B cell (primary cell): ENCODE measurements at regions not wholly inside any gene's neighbourhood (a gene's known extent, or its start where the extent isn't known, plus 50 kb on each side); places are given as distances from the start of the nearest gene placed in this dataset.

Experiments
- ATAC-seq: fragments of 200-7000 bp; cut with Tn5 transposase; one replicate; pipeline ENCODE4 v1.10.0; 2021; ENCODE audit warnings: low read depth, mild to moderate bottlenecking, moderate number of reproducible peaks, moderate library complexity
- CTCF ChIA-PET: fragments of 350-600 bp; sonication (Branson Sonifier 250); formaldehyde crosslinking; loops from one replicate; lab custom pipeline; 2021; ENCODE audit warnings: antibody characterized with exemption, inconsistent platforms; lab: Charles Lee
- POLR2A ChIA-PET: fragments of 350-600 bp; sonication (Branson Sonifier 250); formaldehyde crosslinking; loops from one replicate; lab custom pipeline; 2021; ENCODE audit warnings: antibody characterized with exemption; lab: Charles Lee
- DNase-seq: peaks from one replicate; pipeline ENCODE4 v3.0.0; 2013
- H2AFZ ChIP-seq: 2 replicates; pipeline ENCODE4 v1.6.1; 2012; ENCODE audit warnings: mild to moderate bottlenecking, low read depth, low read length; ENCODE audit not compliant: insufficient read depth, poor library complexity, severe bottlenecking
- H3K27ac ChIP-seq, 2 donors: 1 replicate in 1 of 2; 2 replicates in 1 of 2; pipeline ENCODE4 v1.5.1; 2012 to 2013; ENCODE audit warnings: low read length in 2 of 2, mild to moderate bottlenecking in 2 of 2, moderate library complexity in 1 of 2
- H3K27me3 ChIP-seq, 4 experiments: fragments of 200-600 bp in 1 of 4; sonication (generic) in 1 of 4; replicated peaks in 1 of 4; 1 replicate in 2 of 4; 2 replicates in 2 of 4; pipeline versions ENCODE4 v1.6.1 to v1.7.0; 2013 to 2016; ENCODE audit warnings: low read length in 3 of 4, mild to moderate bottlenecking in 2 of 4, mixed read lengths in 1 of 4, moderate library complexity in 1 of 4; ENCODE audit not compliant: insufficient read depth in 4 of 4, control insufficient read depth in 3 of 4; ENCODE audit errors: control extremely low read depth in 1 of 4
- H3K36me3 ChIP-seq, 2 experiments: replicated peaks in 1 of 2; 1 replicate in 1 of 2; 2 replicates in 1 of 2; pipeline versions ENCODE4 v1.6.1 to v1.7.1; 2013; ENCODE audit warnings: low read length in 1 of 2; ENCODE audit not compliant: insufficient read depth in 2 of 2, control insufficient read depth in 1 of 2; ENCODE audit errors: control extremely low read depth in 1 of 2, extremely low read depth in 1 of 2
- H3K4me1 ChIP-seq, 2 donors: fragments of 200-600 bp in 1 of 2; sonication (generic) in 1 of 2; 1 replicate in 1 of 2; 2 replicates in 1 of 2; pipeline versions ENCODE4 v1.5.1 to v1.6.1; 2013 to 2017; ENCODE audit warnings: low read length in 2 of 2; ENCODE audit not compliant: control insufficient read depth in 2 of 2, insufficient read depth in 2 of 2
- H3K4me2 ChIP-seq: replicated peaks from 2 replicates; pipeline ENCODE3; 2012; ENCODE audit warnings: mild to moderate bottlenecking, low read depth, low read length; ENCODE audit not compliant: poor library complexity, severe bottlenecking
- H3K4me3 ChIP-seq, 5 experiments: fragments of 200-600 bp in 1 of 5; sonication (generic) in 1 of 5; 1 replicate in 3 of 5; 2 replicates in 2 of 5; pipeline versions ENCODE4 v1.5.1 to v1.7.0; 2011 to 2016; ENCODE audit warnings: low read length in 4 of 5, mild to moderate bottlenecking in 4 of 5, low read depth in 2 of 5, control low read depth in 1 of 5, moderate library complexity in 1 of 5; ENCODE audit not compliant: insufficient read depth in 1 of 5; ENCODE audit errors: control extremely low read depth in 1 of 5, extremely low read depth in 1 of 5
- H3K79me2 ChIP-seq: fragments of 200-600 bp; sonication (generic); one replicate; pipeline ENCODE4 v1.6.0; 2016; ENCODE audit warnings: low read length; ENCODE audit not compliant: control insufficient read depth, insufficient read depth
- H3K9ac ChIP-seq: fragments of 200-600 bp; sonication (generic); 2 replicates; pipeline ENCODE4 v1.6.1; 2017; ENCODE audit warnings: mild to moderate bottlenecking, low read length, moderate library complexity
- H3K9me3 ChIP-seq, 3 donors: one replicate each; pipeline versions ENCODE4 v1.6.1 to v1.7.1; 2013; ENCODE audit warnings: low read length in 2 of 3; ENCODE audit not compliant: control insufficient read depth in 2 of 3, insufficient read depth in 1 of 3; ENCODE audit errors: control extremely low read depth in 1 of 3
- H4K20me1 ChIP-seq: 2 replicates; pipeline ENCODE4 v1.6.0; 2012; ENCODE audit warnings: mild to moderate bottlenecking, low read length; ENCODE audit not compliant: insufficient read depth, control insufficient read depth, poor library complexity, severe bottlenecking
- H3K27ac Mint-ChIP-seq: one replicate; pipeline ENCODE4 v1.8.0; 2021; ENCODE audit warnings: mixed read lengths
- H3K27me3 Mint-ChIP-seq: one replicate; pipeline ENCODE4 v1.8.0; 2021; ENCODE audit warnings: mixed read lengths
- H3K4me1 Mint-ChIP-seq: one replicate; pipeline ENCODE4 v1.8.0; 2021; ENCODE audit warnings: mixed read lengths
- H3K4me3 Mint-ChIP-seq: one replicate; pipeline ENCODE4 v1.8.0; 2021; ENCODE audit warnings: mixed read lengths
- H3K9me3 Mint-ChIP-seq: one replicate; pipeline ENCODE4 v1.8.0; 2022; ENCODE audit warnings: mixed read lengths; ENCODE audit not compliant: insufficient read depth
- EZH2 ChIP-seq: IDR thresholded peaks from 2 replicates; pipeline ENCODE4 v1.6.1; 2012; ENCODE audit warnings: borderline replicate concordance, low read depth, mild to moderate bottlenecking, moderate library complexity, low read length; ENCODE audit not compliant: insufficient read depth, poor library complexity, severe bottlenecking
- WGBS: methylation state at CpG from one replicate; pipeline ENCODE4 v1.1.5; 2013; ENCODE audit warnings: missing lambda C conversion rate; ENCODE audit not compliant: insufficient coverage; 5-methylcytosine and 5-hydroxymethylcytosine counted together
- intact Hi-C: fragments of 100-400 bp; cut with micrococcal nuclease; formaldehyde crosslinking; loops from one replicate; pipeline ENCODE4 v1.10.0; 2022
- TF ChIP-seq, protein P1 (sequence below): fragments of 200-600 bp; IDR thresholded peaks from one replicate; pipeline ENCODE4 v1.8.0; 2022; ENCODE audit warnings: antibody characterized with exemption, mild to moderate bottlenecking

DNA sequence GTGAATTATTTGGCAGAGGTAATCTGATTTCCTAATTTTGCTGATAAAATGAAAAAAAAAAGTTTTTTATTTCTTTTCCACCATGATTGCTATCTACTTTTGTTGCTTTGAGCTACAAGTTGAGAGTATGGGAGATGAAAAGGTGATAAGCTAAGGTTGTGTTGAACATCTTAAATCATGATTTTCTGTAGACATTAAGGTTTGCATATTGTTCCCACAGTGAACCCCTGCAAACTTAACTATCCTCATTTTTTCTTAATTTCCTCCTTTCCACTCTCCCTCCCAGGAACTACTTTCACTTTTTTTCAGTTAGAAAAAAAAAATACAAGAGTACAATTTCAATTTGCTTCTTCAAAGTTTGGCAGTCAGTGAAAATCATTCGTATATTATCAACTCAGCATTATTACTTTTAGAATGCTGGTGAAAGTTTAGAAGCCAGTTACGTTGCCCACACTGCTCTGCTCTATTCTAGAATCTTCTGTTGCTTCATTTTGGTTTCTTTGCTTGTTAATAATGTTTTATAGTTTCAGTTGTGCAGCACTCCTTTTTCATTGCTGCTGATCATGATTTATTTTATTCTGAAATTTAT lies 673.8 kb upstream of the CITED2 start:
- Histone ChIP-seq H3K4me1 (no peaks in the 10 kb centered on the region), H3K4me3 (no peak overlapping the region), H3K9me3 (no peaks in the 10 kb centered on the region), H3K79me2 (no peaks in the 10 kb centered on the region), H3K4me2 (no peak overlapping the region), H3K27me3 (no peaks in the 10 kb centered on the region), H3K9ac (no peak overlapping the region), H3K36me3 (no peaks in the 10 kb centered on the region), H2AFZ (no peak overlapping the region), H3K27ac (no peak overlapping the region), H4K20me1 (no peaks in the 10 kb centered on the region)
- POLR2A ChIA-PET = no interaction called here
- DNase-seq = no peak
- H3K27ac Mint-ChIP-seq = no peak overlapping the region
- no peak for ATAC-seq
- H3K27me3 Mint-ChIP-seq = peaks cover 2% of the 10 kb centered on the region
- no peak overlapping the region for H3K4me3 Mint-ChIP-seq
- TF ChIP-seq, protein P1, sequence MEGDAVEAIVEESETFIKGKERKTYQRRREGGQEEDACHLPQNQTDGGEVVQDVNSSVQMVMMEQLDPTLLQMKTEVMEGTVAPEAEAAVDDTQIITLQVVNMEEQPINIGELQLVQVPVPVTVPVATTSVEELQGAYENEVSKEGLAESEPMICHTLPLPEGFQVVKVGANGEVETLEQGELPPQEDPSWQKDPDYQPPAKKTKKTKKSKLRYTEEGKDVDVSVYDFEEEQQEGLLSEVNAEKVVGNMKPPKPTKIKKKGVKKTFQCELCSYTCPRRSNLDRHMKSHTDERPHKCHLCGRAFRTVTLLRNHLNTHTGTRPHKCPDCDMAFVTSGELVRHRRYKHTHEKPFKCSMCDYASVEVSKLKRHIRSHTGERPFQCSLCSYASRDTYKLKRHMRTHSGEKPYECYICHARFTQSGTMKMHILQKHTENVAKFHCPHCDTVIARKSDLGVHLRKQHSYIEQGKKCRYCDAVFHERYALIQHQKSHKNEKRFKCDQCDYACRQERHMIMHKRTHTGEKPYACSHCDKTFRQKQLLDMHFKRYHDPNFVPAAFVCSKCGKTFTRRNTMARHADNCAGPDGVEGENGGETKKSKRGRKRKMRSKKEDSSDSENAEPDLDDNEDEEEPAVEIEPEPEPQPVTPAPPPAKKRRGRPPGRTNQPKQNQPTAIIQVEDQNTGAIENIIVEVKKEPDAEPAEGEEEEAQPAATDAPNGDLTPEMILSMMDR = no peak
- TF ChIP-seq EZH2 = no peak
- no peaks in the 10 kb centered on the region for H3K9me3 Mint-ChIP-seq
- intact Hi-C loops = no loop called here
- CTCF ChIA-PET = no interaction called here
- WGBS = no CpG with 5 or more reads among the region's 2 CpGs
- no peaks in the 10 kb centered on the region for H3K4me1 Mint-ChIP-seq

DNA sequence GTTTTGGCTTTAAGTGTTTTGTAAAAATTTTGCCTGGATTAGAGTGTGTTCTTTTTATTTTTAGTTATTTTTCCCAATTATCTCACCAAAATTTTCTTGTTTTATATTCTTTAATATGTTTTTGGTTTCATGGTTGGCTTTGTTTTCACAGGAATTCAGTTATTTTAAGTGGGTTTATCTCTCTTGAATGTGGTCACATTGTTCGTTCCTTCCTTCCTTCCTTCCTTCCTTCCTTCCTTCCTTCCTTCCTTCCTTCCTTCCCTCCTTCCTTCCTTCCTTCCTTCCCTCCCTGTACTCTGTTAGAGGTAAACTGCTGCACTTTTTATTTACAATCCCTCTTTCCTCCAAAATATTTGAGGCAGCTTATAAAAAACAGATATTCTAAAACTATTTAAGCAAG lies 672.9 kb upstream of the CITED2 start:
- POLR2A ChIA-PET = no interaction called here
- CTCF ChIA-PET = no interaction called here
- Mint-ChIP-seq H3K27ac (no peak overlapping the region), H3K9me3 (no peaks in the 10 kb centered on the region), H3K4me1 (no peaks in the 10 kb centered on the region), H3K27me3 (peaks cover 2% of the 10 kb centered on the region), H3K4me3 (no peak overlapping the region)
- no peak overlapping the region for H3K4me2 ChIP-seq
- no peak overlapping the region for H3K27ac ChIP-seq
- H3K4me3 ChIP-seq = no peak overlapping the region
- no peaks in the 10 kb centered on the region for H3K27me3 ChIP-seq
- ATAC-seq (no peak), DNase-seq (no peak)
- intact Hi-C loops = no loop called here
- no peak overlapping the region for H3K9ac ChIP-seq
- no peak overlapping the region for H2AFZ ChIP-seq
- H3K4me1 ChIP-seq = no peaks in the 10 kb centered on the region
- H3K79me2 ChIP-seq = no peaks in the 10 kb centered on the region
- H3K36me3 ChIP-seq = no peaks in the 10 kb centered on the region
- WGBS = no CpG with 5 or more reads among the region's 1 CpG
- H4K20me1 ChIP-seq = no peaks in the 10 kb centered on the region
- no peaks in the 10 kb centered on the region for H3K9me3 ChIP-seq
- TF ChIP-seq, protein P1 = no peak
- no peak for TF ChIP-seq EZH2
